Kidney (tissue), 13 donors: ENCODE measurements at regions not wholly inside any gene's neighbourhood (a gene's known extent, or its start where the extent isn't known, plus 50 kb on each side); places are given as distances from the start of the nearest gene placed in this dataset.

Experiments
- DNase-seq, 5 donors: peaks; one replicate each; pipeline ENCODE4 v3.0.0-alpha.2; 2013 to 2020
- FAIRE-seq: peaks from 2 replicates; lab custom pipeline; 2012; peaks lifted over from hg19 to GRCh38; lab: Jason Lieb, UNC
- H3K27ac ChIP-seq, 2 donors: one replicate each; pipeline ENCODE4 v1.7.0; 2013; ENCODE audit warnings: low read depth in 2 of 2, low read length in 2 of 2, inconsistent platforms in 1 of 2
- H3K27me3 ChIP-seq: one replicate; pipeline ENCODE4 v1.7.1; 2013; ENCODE audit warnings: low read length, inconsistent platforms; ENCODE audit not compliant: control insufficient read depth, insufficient read depth
- H3K36me3 ChIP-seq, 3 donors: one replicate each; pipeline versions ENCODE4 v1.7.0 to v1.7.1; 2013; ENCODE audit warnings: low read length in 3 of 3, control low read depth in 1 of 3, inconsistent platforms in 1 of 3; ENCODE audit not compliant: insufficient read depth in 3 of 3, control insufficient read depth in 2 of 3
- H3K4me1 ChIP-seq, 3 donors: one replicate each; pipeline versions ENCODE4 v1.7.0 to v1.7.1; 2013; ENCODE audit warnings: low read length in 3 of 3, inconsistent platforms in 1 of 3, low read depth in 1 of 3; ENCODE audit not compliant: control insufficient read depth in 2 of 3, insufficient read depth in 2 of 3
- H3K4me3 ChIP-seq, 3 donors: one replicate each; pipeline versions ENCODE4 v1.7.0 to v1.8.1; 2013; ENCODE audit warnings: low read length in 3 of 3, control low read depth in 1 of 3, inconsistent platforms in 1 of 3
- H3K9ac ChIP-seq, 3 donors: one replicate each; pipeline versions ENCODE4 v1.7.0 to v1.7.1; 2013; ENCODE audit warnings: low read length in 3 of 3, control low read depth in 1 of 3, inconsistent platforms in 1 of 3
- H3K9me3 ChIP-seq, 3 donors: one replicate each; pipeline versions ENCODE4 v1.7.0 to v1.7.1; 2013; ENCODE audit warnings: low read length in 3 of 3, control low read depth in 1 of 3, inconsistent platforms in 1 of 3; ENCODE audit not compliant: control insufficient read depth in 2 of 3, insufficient read depth in 1 of 3
- CTCF ChIP-seq: IDR thresholded peaks from 3 replicates; pipeline ENCODE4 v1.5.1; 2012; ENCODE audit warnings: mild to moderate bottlenecking, moderate library complexity, borderline replicate concordance; ENCODE audit not compliant: insufficient read depth; ENCODE audit errors: extremely low read depth
- intact Hi-C: fragments of 100-400 bp; cut with DNase I; formaldehyde crosslinking; loops from one replicate; pipeline ENCODE4 v1.11.1; 2022
- donor health status: control.
- donor health status: control.
- donor health status: control.
- donor health status: control.
- donor health status: control.
- donor health status: DM: yes; HTN: yes; CAD: no.
- donor health status: Normal renal cell carcinoma (clear cell type).

GRCh38 chr4:123317211-123317610 is 79.4 kb upstream of the SPRY1 start:
- H3K27me3 ChIP-seq, result no peaks in the 10 kb centered on the region
- FAIRE-seq (no peak), DNase-seq (no peak)
- H3K4me3 ChIP-seq, result no peak overlapping the region
- intact Hi-C loops, result no loop called here
- no peak overlapping the region for H3K9ac ChIP-seq
- peaks cover 0 to 9% (median 0%) of the 10 kb centered on the region in 3 donors for H3K9me3 ChIP-seq
- H3K36me3 ChIP-seq, result no peaks in the 10 kb centered on the region
- H3K27ac ChIP-seq, result no peak overlapping the region
- no peak for TF ChIP-seq CTCF
- H3K4me1 ChIP-seq, result no peaks in the 10 kb centered on the region

- Histone ChIP-seq H3K27ac (no peak overlapping the region), H3K9me3 (peaks cover 0 to 9% (median 0%) of the 10 kb centered on the region in 3 donors), H3K9ac (no peak overlapping the region), H3K4me1 (no peaks in the 10 kb centered on the region), H3K4me3 (no peak overlapping the region), H3K27me3 (no peaks in the 10 kb centered on the region), H3K36me3 (no peaks in the 10 kb centered on the region)
- FAIRE-seq (no peak), DNase-seq (no peak)
- no peak for TF ChIP-seq CTCF
- intact Hi-C loops, result no loop called here
These were observed 77.0 kb upstream of the SPRY1 start for GRCh38 chr4:123319639-123320038.

DNA sequence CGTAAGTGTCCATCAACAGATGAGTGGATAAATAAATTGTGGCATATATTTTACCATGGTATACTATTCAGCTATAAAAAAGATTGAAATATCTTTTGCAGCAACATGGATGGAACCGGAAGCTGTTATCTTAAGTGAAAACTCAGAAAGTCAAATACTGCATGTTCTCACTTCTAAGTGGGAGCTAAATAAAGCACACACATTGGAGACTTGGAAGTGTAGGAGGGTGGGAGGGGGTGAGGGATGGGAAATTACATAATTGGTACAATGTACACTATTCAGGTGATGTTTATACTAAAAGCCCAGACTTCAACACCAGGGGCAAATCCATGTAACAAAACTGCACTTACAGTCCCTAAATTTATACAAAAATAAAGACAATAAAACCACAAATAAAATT is 72.6 kb upstream of the SPRY1 start:
- FAIRE-seq, result no peak
- H3K36me3 ChIP-seq, result no peaks in the 10 kb centered on the region
- no peak for TF ChIP-seq CTCF

GRCh38 chr4:123325241-123325681 is 71.3 kb upstream of the SPRY1 start:
- no peak overlapping the region for H3K27ac ChIP-seq
- no peak for TF ChIP-seq CTCF
- H3K36me3 ChIP-seq, result no peaks in the 10 kb centered on the region
- no peaks in the 10 kb centered on the region for H3K27me3 ChIP-seq
- FAIRE-seq (no peak), DNase-seq (no peak)
- H3K9ac ChIP-seq, result no peak overlapping the region
- H3K9me3 ChIP-seq, result peaks cover 0 to 9% (median 0%) of the 10 kb centered on the region in 3 donors
- H3K4me3 ChIP-seq, result no peak overlapping the region
- no peaks in the 10 kb centered on the region for H3K4me1 ChIP-seq
- intact Hi-C loops, result no loop called here

More for the DNA sequence above, 72.6 kb upstream of the SPRY1 start:
- H3K4me1 ChIP-seq, result no peaks in the 10 kb centered on the region
- no peak for DNase-seq
- intact Hi-C loops, result no loop called here
- H3K9me3 ChIP-seq, result peaks cover 0 to 9% (median 0%) of the 10 kb centered on the region in 3 donors
- H3K27ac ChIP-seq, result no peak overlapping the region
- H3K9ac ChIP-seq, result no peak overlapping the region
- H3K27me3 ChIP-seq, result no peaks in the 10 kb centered on the region
- no peak overlapping the region for H3K4me3 ChIP-seq
